Glomerular visceral epithelial cell (primary cell): ENCODE measurements at regions not wholly inside any gene's neighbourhood (a gene's known extent, or its start where the extent isn't known, plus 50 kb on each side); places are given as distances from the start of the nearest gene placed in this dataset.
"Not testable (repeated sequence)": the region's sequence is repeated elsewhere in the genome, so short reads cannot be mapped to it uniquely, and the experiment has no call there.

Source experiments
- DNase-seq: peaks from one replicate; pipeline ENCODE4 v3.0.0-alpha.2; 2016; ENCODE audit errors: extremely low spot score

GRCh38 chr6:113187661-113188060, 669.5 kb upstream of the MARCKS start:
- DNase-seq: no peak

GRCh38 chr6:113188962-113189361, 668.2 kb upstream of the MARCKS start:
- no peak for DNase-seq

GRCh38 chr6:113190170-113190569, 667.0 kb upstream of the MARCKS start:
- DNase-seq: no peak

GRCh38 chr6:113194090-113194489, 663.1 kb upstream of the MARCKS start:
- no peak for DNase-seq

DNA sequence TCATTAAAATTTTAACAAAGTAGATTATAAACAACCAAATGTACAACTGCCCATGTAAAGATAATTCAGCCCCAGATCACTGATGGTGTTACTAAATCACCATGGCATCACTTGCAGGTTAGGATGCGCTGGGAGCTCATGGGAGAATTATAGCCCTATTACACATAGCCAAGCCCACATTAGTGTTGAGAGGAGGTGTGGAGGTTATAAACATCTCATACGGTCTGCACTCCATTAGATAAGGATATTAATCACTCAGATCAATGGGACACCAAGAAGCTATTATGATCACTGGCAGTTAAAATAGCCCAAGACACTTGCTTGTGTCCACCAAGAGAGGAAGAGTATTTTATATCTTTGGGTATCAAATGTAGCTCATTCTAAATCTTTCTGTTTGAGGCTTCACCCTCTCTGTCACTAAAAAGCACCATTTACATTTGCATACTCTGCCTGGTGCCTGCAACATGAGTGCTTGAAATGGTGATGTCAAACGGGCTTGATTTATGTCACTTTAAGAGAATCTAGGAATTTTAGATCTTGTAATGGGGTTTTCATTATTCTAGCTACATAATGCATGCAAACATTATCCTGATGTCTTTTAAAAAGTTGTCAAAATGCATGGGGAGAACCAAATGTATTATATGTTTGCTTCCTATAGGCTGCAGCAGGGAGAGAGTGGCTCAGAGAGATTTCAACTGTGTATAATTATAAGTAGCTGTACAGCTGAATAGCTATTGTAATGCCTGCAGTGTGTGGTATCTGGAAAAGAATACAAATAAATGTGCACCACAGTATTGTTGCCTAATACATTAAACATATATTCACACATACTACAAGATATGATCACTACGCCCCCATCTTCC, 654.1 kb upstream of the MARCKS start:
- no peak for DNase-seq

GRCh38 chr6:113203715-113204110, 653.4 kb upstream of the MARCKS start:
- DNase-seq: no peak

- no peak for DNase-seq
Measured at GRCh38 chr6:113205553-113205952, 651.6 kb upstream of the MARCKS start.

DNA sequence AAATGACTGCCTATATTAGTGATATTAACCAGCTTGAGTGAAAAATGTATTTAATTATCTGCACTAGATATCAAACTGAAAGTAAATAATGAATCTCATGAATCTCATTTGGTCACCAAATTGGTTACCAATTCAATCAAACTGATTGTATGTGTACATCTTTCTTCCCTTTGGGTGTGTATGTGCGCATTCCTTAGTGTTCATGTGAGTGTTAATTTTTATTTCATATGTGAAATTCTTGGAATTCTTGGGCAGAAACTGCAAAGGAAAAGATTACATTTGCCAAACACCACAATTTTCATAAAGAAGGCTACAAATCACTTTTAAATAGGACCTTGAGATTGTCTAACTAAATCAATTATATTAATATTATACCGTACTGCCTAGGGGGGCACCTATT, 648.4 kb upstream of the MARCKS start:
- DNase-seq: peak; percentile 37

DNA sequence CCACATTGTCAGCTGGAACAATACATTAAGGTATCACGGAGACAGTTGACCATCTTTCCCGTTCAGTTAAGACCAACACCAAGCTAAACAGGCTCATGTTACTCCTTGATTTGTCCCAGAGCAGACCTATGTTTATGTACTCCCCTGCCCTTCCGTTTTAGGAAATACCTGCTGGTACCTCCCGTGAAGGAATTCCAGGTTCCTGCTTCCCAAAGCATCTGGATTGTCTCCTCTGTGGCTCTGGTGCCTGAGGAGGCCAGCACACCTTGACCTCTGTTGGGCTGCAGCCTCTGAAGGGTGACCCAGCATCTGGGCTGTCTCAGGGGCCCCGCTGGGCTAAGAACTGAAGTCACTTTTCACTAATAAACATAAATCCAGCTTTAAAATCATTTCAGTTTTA, 647.8 kb upstream of the MARCKS start:
- no peak for DNase-seq

DNA sequence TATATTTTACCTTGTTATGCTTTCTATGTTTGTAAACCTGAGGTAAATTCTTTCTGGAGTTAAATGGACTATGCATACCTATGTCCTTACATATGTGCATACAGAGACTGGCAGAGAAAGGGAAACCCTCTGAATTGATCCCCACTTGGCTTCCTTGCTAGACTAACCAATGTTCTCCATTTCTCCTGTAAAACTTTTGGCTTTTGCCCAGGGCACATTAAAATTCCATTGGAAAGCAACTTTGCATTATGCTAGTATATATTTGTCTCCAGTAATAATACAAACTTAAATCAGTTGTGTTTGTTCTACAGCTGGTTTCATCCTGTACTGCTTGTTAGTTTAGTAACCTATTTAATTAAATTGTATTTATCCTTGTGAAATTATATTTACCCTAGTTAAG, 646.0 kb upstream of the MARCKS start:
- DNase-seq: no peak

GRCh38 chr6:113219783-113220182, 637.4 kb upstream of the MARCKS start:
- peak; percentile 30 for DNase-seq

DNA sequence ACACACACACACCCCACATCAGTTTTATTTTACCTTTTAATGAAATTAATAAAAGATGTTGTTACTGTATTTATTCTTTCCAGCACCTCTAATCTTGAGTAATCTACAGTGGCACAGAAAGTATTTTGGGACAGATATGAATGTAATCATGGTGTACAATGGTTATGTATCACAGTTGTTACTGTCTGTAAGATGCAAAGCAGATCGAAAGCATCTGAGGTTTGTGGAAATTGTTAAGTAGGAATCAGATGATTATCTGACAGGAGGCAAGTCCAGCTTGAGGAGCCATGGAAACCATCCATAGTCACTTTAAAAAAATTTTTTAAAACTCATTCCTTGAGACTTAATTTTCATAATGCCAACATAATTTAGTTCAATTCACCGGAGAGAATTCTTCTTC, 636.3 kb upstream of the MARCKS start:
- DNase-seq: no peak

GRCh38 chr6:113221850-113222249, 635.3 kb upstream of the MARCKS start:
- DNase-seq: no peak

- DNase-seq: no peak
Measured at GRCh38 chr6:113246186-113246585, 611.0 kb upstream of the MARCKS start.

GRCh38 chr6:113248532-113248931, 608.6 kb upstream of the MARCKS start:
- DNase-seq: no peak

- not testable (repeated sequence) for DNase-seq
Measured at GRCh38 chr6:113254194-113254593, 603.0 kb upstream of the MARCKS start.

DNA sequence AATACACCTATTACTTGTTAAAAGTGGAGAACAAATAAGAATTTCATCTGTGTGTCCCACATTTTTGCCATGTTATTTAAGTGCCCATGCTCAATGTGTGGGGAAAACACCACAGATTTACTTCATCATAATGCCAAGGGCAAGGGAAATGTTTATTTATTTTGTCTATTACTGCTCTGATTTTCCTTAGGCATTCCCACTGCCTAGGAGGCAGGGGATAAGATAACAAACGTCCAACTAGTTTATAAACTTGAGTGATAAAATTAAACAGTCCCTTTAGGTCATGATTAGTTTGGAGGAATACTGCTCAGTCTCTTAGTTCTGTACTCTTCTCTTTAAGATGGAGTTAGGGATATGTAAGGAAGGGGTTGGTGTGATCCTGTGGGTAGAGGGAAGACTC, 598.4 kb upstream of the MARCKS start:
- no peak for DNase-seq

DNA sequence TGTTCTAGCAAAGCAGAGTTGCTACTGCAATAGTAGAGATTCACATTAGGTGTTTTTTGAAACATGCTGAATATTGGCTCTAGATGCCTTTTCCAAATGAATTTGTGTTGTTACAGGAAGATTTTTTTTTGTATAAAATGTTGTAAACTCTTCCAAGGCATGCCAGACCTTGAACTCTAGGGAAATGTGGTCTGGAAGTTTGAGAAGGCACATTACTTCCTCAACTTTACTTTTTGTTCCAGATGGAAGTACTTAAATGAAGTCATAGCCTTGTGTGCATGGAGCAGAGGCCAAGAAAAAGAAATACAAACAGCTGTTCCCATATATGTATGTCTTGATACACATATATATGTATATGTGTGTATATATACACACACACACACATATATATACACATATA, 585.7 kb upstream of the MARCKS start:
- no peak for DNase-seq

- DNase-seq: no peak
Measured at GRCh38 chr6:113276601-113277000, 580.5 kb upstream of the MARCKS start.

DNA sequence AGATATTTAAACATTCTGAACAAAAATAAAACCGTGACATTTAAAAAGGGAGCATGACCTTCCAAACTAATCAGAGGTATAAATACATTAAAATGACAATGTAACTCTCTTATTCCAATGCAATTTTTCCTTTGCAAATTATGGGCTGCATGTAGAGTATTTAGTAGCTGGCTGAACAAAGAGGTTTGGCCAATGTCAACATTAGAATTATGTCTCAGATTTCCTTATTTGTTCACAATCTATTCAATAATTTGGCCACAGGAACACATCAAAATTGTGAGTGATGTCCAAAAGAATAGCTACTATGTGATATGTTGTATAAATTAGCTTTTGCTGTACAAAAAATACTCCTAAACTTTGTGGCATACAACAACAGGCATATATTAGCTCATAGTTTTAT, 580.0 kb upstream of the MARCKS start:
- no peak for DNase-seq

DNA sequence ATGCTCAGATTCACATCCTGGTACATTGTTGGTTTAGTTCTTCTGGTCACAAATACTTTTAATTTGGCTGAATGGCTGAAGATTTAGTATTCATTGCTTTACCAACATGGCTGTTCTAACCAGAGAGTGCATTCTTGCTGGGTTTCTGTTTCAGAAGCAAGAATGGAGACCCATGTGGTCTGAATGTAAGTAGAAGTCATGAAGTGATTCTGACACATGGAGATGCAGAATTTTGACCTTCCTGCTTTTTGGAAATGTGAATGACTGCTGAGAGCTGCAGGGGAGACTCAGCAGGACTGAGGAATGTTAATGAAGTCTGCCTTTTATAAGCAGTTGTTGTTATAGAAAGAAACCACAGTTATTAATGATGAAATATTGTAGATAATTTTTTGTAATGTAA, 576.1 kb upstream of the MARCKS start:
- peak; percentile 4 for DNase-seq

- DNase-seq: no peak
Measured at GRCh38 chr6:113281431-113281830, 575.7 kb upstream of the MARCKS start.

GRCh38 chr6:113287396-113287795, 569.7 kb upstream of the MARCKS start:
- no peak for DNase-seq

GRCh38 chr6:113288409-113288808, 568.7 kb upstream of the MARCKS start:
- no peak for DNase-seq
